ENCODE measurements at regions not wholly inside any gene's neighbourhood (a gene's known extent, or its start where the extent isn't known, plus 50 kb on each side); places are given as distances from the start of the nearest gene placed in this dataset.
"Not testable (repeated sequence)": the region's sequence is repeated elsewhere in the genome, so short reads cannot be mapped to it uniquely, and the experiment has no call there.

DNA sequence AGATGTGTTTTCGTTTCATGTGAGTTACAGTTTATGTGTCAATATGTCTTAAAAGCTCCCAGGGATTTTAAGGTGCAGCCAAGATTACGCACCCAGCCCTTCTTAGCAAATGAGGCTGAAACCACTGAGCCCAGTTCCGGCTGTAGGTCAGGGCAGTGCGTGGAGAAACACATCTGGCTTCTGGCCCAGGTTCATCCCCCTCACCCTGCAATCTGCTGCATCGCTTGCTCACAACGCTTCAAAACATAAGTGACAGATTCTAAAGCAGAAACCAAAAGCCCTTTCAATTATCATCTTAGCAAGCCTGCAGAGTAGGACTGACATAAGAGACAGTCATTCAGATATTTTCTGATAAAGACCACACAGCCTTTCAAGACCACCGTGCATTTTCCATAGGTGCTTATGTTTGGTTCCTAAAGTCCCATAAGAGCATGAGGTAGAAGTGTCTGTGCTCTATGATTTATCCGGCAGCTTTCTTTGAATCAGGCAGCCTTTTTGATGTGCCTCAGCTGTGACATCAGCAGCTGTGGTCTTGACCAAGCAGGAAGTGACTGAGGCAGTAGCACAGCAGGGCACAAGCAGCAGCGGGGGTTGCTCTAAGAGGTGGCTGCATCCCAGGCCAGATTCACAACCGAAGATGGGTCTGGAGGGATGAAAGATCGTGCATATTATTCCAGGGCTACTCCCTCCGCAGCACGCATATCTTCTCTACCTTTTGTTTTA, 72.1 kb upstream of the LYZL2 start:
- peak; percentile 57 for DNase-seq (ENCODE audit: low read depth, low spot score)

GRCh38 chr10:30697806-30698205, 68.3 kb upstream of the LYZL2 start:
- no peak for DNase-seq (ENCODE audit: low read depth, low spot score)

GRCh38 chr10:30697221-30697620, 67.7 kb upstream of the LYZL2 start:
- not testable (repeated sequence) for DNase-seq (ENCODE audit: low read depth, low spot score)

GRCh38 chr10:30696416-30697185, 67.0 kb upstream of the LYZL2 start:
- not testable (repeated sequence) for DNase-seq (ENCODE audit: low read depth, low spot score)

GRCh38 chr10:30695481-30696236, 66.1 kb upstream of the LYZL2 start:
- peak; percentile 61 for DNase-seq (ENCODE audit: low read depth, low spot score)

DNA sequence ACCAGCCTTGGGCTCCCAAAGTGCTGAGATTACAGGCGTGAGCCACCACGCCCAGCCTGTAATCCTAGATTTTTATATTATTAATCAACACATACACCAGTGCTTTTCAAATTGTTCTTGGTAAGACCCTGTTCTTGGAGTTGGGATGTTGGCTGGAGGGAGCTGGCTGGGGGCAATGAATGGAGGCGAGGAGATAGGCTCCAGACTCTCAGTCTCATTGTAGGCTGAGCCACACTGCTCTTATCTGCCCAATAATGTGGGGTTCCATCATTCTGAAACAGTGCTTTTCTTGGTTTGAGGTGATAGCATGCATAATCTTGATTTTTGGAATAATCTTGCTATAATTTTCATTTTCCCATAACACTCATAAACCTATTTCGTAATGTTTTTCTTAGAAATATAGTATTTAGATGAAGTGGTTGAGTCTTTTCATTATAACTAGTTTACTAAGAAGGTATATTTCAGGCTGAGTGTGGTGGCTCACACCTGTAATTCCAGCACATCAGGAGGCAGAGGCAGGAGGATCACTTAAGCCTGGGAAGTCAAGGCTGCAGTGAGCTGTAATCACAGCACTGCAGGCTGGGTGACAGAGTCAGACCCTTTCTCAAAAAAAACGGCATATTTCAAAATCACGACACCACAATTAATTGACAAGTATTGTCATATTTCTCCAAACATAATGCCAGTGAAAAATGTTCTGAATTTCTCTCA, 65.1 kb upstream of the LYZL2 start:
- no peak for DNase-seq (ENCODE audit: low read depth, low spot score)

DNA sequence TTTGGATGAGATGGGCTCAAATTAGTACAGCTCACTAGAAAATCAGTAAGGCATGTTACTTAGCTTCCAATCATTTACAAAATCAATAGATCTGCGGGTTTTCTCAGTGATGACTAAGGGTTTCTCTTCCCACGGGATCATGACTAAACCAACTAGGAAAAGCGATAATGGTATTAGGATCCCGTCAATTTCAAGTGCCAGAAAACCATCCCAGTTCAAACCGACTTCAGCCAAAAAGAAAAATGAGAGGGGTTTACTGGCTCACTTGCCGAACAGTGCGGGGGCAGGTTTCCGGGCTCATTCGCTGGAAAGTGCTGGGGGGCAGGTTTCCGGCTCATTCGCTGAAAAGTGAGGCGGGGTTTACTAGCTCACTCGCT, 62.1 kb upstream of the LYZL2 start:
- no peak for DNase-seq (ENCODE audit: low read depth, low spot score)

GRCh38 chr10:30690948-30691638, 61.5 kb upstream of the LYZL2 start:
- DNase-seq (ENCODE audit: low read depth, low spot score) = not testable (repeated sequence)

DNA sequence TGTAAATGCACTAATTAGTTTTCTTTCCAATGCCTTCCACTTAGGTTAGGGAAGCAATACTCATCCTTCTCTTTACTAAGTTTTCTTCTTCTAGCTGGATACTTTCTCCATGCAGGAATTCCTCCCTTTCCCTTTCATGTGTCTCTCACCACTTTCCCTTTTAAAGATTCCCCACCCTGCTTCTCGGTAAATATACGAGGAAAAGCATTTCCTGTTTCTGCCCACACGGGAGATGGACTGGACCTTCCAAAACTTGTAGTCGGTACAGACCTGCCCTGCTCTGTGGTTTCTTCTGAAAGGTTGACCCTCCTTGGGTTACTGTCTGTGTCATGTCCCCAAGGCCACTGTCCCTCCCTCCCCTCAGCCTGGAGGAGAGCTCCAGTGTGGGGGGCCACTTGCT, 58.9 kb upstream of the LYZL2 start:
- DNase-seq (ENCODE audit: low read depth, low spot score) = no peak

- DNase-seq (ENCODE audit: low read depth, low spot score) = peak; percentile 51
These were observed 58.2 kb upstream of the LYZL2 start for GRCh38 chr10:30687698-30688213.

GRCh38 chr10:30686708-30687107, 57.2 kb upstream of the LYZL2 start:
- no peak for DNase-seq (ENCODE audit: low read depth, low spot score)

- DNase-seq (ENCODE audit: low read depth, low spot score) = no peak
These were observed 53.9 kb upstream of the LYZL2 start for GRCh38 chr10:30683496-30683895.

GRCh38 chr10:30682377-30683199, 53.0 kb upstream of the LYZL2 start:
- peak; percentile 50 for DNase-seq (ENCODE audit: low read depth, low spot score)

GRCh38 chr10:30680908-30681307, 51.4 kb upstream of the LYZL2 start:
- DNase-seq (ENCODE audit: low read depth, low spot score) = no peak
